WERI-Rb-1 (cell line): ENCODE measurements at regions not wholly inside any gene's neighbourhood (a gene's known extent, or its start where the extent isn't known, plus 50 kb on each side); places are given as distances from the start of the nearest gene placed in this dataset.
"Not testable (repeated sequence)": the region's sequence is repeated elsewhere in the genome, so short reads cannot be mapped to it uniquely, and the experiment has no call there.

Experiments
- DNase-seq: peaks from one replicate; pipeline ENCODE4 v3.0.0-alpha.2; 2020
- H3K27ac ChIP-seq: fragments of 250-450 bp; sonication (Bioruptor Pico); 2 replicates; pipeline ENCODE4 v1.5.1; 2020; ENCODE audit warnings: mild to moderate bottlenecking, moderate library complexity
- H3K27me3 ChIP-seq: fragments of 250-450 bp; sonication (Bioruptor Pico); 2 replicates; pipeline ENCODE4 v1.5.1; 2021; ENCODE audit warnings: mild to moderate bottlenecking, low read depth, moderate library complexity; ENCODE audit not compliant: insufficient read depth, severe bottlenecking
- H3K36me3 ChIP-seq: fragments of 250-450 bp; sonication (Bioruptor Pico); 2 replicates; pipeline ENCODE4 v1.5.1; 2020; ENCODE audit warnings: mild to moderate bottlenecking, moderate library complexity
- H3K4me3 ChIP-seq: 2 replicates; pipeline ENCODE4 v1.5.1; 2011; ENCODE audit warnings: low read depth, mild to moderate bottlenecking, control low read depth, low read length
- H3K9me3 ChIP-seq: fragments of 250-450 bp; sonication (Bioruptor Pico); 2 replicates; pipeline ENCODE4 v1.5.1; 2021; ENCODE audit warnings: mild to moderate bottlenecking, moderate library complexity; ENCODE audit not compliant: severe bottlenecking
- TF ChIP-seq, protein P1 (sequence below): IDR thresholded peaks from 2 replicates; pipeline ENCODE4 v1.5.1; 2011; ENCODE audit warnings: low read depth, mild to moderate bottlenecking, control low read depth, inconsistent platforms, low read length

- Histone ChIP-seq H3K9me3 (no peaks in the 10 kb centered on the region), H3K27ac (no peak overlapping the region), H3K27me3 (no peaks in the 10 kb centered on the region), H3K36me3 (no peaks in the 10 kb centered on the region), H3K4me3 (no peak overlapping the region)
- no peak for DNase-seq
- TF ChIP-seq, protein P1, sequence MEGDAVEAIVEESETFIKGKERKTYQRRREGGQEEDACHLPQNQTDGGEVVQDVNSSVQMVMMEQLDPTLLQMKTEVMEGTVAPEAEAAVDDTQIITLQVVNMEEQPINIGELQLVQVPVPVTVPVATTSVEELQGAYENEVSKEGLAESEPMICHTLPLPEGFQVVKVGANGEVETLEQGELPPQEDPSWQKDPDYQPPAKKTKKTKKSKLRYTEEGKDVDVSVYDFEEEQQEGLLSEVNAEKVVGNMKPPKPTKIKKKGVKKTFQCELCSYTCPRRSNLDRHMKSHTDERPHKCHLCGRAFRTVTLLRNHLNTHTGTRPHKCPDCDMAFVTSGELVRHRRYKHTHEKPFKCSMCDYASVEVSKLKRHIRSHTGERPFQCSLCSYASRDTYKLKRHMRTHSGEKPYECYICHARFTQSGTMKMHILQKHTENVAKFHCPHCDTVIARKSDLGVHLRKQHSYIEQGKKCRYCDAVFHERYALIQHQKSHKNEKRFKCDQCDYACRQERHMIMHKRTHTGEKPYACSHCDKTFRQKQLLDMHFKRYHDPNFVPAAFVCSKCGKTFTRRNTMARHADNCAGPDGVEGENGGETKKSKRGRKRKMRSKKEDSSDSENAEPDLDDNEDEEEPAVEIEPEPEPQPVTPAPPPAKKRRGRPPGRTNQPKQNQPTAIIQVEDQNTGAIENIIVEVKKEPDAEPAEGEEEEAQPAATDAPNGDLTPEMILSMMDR, result no peak
Observed at GRCh38 chr9:29063031-29063430, 1489.8 kb upstream of the C9orf72 start.

DNA sequence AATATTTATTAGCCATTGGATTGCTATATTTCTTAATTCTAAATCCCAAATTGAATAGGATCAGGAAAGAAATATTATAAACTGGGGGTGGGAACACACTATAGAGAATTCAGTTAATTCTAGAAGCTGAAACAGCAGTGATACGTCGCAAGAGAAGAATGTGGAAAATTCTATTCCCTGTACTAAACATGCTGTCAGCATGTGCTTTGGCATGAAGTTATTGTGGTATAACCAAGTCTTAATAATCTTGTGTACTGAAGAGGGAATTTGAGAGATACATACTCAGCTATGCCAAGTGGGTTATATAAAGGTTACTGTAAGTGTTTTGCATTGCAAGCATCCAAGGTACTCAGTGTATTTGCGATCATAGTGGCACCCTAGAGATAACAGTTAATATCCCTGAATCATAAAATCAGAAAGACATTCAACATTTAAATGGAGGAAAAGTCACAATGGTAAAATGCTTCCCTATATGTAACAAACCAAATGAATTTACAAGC is 1492.9 kb upstream of the C9orf72 start:
- no peak overlapping the region for H3K27ac ChIP-seq
- no peaks in the 10 kb centered on the region for H3K27me3 ChIP-seq
- no peaks in the 10 kb centered on the region for H3K36me3 ChIP-seq
- DNase-seq, result no peak
- TF ChIP-seq, protein P1, result no peak
- no peak overlapping the region for H3K4me3 ChIP-seq
- no peaks in the 10 kb centered on the region for H3K9me3 ChIP-seq

- TF ChIP-seq, protein P1, result no peak
- Histone ChIP-seq H3K27me3 (no peaks in the 10 kb centered on the region), H3K9me3 (no peaks in the 10 kb centered on the region), H3K27ac (no peak overlapping the region), H3K36me3 (no peaks in the 10 kb centered on the region), H3K4me3 (no peak overlapping the region)
- no peak for DNase-seq
Observed at GRCh38 chr9:29068461-29068860, 1495.2 kb upstream of the C9orf72 start.

DNA sequence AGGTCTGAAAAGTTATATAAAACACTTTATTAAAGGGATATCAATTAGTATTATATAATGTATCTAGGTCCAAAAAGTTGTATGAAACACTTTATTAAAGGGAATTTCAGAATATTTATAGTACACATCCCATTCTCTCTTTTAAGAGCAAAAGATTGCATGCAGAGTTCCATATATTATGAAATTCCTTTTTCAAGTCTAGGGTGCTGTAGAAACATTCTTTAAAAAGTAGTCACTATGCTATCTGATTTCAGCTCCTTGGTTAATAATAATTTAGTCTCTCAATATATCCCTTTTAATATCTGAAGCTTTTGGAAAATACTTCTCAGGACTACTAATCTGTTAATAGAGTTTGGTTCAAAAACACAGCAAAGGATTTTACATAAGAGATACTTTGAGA is 1496.1 kb upstream of the C9orf72 start:
- Histone ChIP-seq H3K36me3 (no peaks in the 10 kb centered on the region), H3K27ac (no peak overlapping the region), H3K9me3 (no peaks in the 10 kb centered on the region), H3K4me3 (no peak overlapping the region), H3K27me3 (no peaks in the 10 kb centered on the region)
- no peak for DNase-seq
- TF ChIP-seq, protein P1, result no peak

DNA sequence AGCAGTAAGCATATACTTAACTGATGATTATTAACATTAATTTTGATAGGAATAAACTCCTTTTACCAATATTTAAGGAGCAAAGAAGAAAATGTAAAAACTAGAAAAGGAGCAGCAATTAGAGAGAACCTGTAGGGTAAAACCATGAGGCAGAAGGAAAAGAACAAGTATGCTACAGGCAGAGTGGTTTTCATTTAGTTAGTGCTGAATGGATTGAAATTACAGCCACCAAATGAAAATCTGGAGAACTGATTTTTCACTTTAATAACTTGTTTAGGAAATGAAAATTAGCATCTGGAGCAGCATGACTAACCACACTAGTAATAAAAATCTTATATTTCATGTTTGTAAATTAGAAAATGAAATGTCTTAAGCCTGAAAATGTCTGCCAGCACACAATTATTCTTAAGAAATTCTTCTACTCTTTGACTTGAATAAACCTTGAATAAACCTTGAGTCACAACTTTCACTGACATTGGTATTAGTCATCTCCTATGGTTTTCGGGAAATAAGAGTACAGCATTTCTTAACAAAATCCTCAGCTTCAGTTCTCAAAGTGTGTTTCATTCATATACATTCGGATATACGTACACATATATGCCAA is 1504.9 kb upstream of the C9orf72 start:
- Histone ChIP-seq H3K27ac (no peak overlapping the region), H3K36me3 (no peaks in the 10 kb centered on the region), H3K27me3 (no peaks in the 10 kb centered on the region), H3K9me3 (no peaks in the 10 kb centered on the region), H3K4me3 (no peak overlapping the region)
- TF ChIP-seq, protein P1, result no peak
- DNase-seq, result no peak

- H3K27ac ChIP-seq, result no peak overlapping the region
Observed at GRCh38 chr9:29100762-29101161, 1527.5 kb upstream of the C9orf72 start.

DNA sequence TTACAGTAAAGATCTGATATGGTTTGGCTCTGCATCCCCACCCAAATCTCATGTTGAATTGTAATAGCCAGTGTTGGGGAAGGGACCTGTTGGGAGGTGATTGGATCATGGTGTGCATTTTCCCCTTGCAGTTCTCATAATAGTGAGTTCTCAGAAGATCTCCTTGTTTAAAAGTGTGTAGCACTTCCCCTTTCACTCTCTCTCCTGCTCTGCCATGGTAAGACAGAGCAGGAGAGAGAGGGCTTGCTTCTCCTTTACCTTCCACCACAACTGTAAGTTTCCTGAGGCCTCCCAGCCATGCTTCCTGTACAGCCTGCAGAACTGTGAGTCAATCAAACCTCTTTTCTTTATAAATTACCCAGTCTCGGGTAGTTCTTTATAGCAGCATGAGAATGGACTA is 1530.9 kb upstream of the C9orf72 start:
- H3K27me3 ChIP-seq, DNase-seq, H3K4me3 ChIP-seq, H3K9me3 ChIP-seq, H3K36me3 ChIP-seq, H3K27ac ChIP-seq: not testable (repeated sequence)

More at GRCh38 chr9:29100762-29101161, 1527.5 kb upstream of the C9orf72 start:
- H3K36me3 ChIP-seq, result no peaks in the 10 kb centered on the region
- no peak for DNase-seq
- no peaks in the 10 kb centered on the region for H3K27me3 ChIP-seq
- no peak overlapping the region for H3K4me3 ChIP-seq
- H3K9me3 ChIP-seq, result no peaks in the 10 kb centered on the region
- TF ChIP-seq, protein P1, result no peak
